GM19463 (cell line): ENCODE measurements at regions not wholly inside any gene's neighbourhood (a gene's known extent, or its start where the extent isn't known, plus 50 kb on each side); places are given as distances from the start of the nearest gene placed in this dataset.

ENCODE experiments used
- ATAC-seq: cut with Tn5 transposase; IDR thresholded peaks from one replicate; pipeline ENCODE4 v1.9.1; 2021; ENCODE audit warnings: mild to moderate bottlenecking, moderate library complexity; ENCODE audit not compliant: unreplicated experiment

DNA sequence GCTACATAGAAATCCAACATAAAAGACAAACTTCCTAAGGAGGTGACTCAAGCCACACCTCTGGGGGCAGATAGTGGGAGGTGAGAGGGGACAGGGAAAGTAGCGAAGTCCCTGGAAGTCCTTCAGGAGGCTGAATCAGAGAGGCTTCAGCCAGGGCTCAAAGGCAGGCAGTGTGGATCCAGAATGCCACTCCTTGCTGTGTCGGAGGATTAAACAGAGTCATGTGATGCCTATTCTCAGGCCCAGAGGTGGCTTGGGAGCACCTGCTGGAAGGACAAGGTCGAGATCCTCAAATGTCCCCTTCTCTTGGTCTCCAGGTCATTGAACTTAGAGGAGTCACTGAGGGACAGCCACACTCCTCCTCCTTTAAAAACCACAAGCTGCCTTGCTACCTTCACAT is 391.1 kb downstream of the SOX9 start:
- no peak for ATAC-seq

DNA sequence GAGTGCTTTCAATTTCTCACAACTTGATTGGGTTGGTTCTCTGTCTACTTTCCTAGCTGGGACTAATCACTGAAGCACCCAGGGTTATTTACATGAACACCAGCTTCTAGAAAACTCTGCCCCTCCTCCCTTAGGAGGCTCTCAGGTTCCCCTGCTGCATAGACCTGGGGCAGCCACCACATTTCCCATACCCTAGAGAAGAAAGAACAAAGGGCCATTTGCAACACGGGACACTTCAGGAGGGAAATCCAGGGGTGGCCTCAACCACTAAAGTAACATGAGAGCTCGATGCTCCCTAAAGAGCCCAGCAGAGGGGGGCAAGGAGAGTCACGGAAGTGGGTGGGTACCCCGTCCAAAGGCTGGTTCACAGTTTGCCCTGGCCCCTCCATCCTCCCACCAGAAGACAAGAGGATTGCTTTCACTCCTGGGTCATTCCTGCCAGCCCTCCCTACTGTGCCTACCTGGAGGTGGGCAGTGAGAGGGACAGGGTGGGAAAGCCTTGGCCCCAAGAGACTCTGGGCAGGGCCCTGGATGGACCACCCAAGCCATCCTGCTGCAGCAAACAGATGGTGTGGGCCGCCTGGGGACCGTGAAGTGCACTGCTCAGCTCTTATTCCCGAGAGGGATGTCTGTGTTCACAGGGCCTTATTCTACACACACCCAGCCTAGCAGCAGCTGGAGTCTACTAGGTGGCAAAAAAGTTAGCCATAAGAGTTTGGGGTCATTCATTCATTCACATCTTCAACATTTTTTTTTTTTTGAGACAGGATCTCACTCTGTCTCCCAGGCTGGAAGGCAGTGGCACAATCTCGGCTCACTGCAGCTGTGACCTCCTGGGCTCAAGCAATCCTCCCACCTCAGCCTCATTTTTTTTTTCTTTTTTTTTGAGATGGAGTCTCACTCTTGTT is 392.1 kb downstream of the SOX9 start:
- ATAC-seq = peak; percentile 31

DNA sequence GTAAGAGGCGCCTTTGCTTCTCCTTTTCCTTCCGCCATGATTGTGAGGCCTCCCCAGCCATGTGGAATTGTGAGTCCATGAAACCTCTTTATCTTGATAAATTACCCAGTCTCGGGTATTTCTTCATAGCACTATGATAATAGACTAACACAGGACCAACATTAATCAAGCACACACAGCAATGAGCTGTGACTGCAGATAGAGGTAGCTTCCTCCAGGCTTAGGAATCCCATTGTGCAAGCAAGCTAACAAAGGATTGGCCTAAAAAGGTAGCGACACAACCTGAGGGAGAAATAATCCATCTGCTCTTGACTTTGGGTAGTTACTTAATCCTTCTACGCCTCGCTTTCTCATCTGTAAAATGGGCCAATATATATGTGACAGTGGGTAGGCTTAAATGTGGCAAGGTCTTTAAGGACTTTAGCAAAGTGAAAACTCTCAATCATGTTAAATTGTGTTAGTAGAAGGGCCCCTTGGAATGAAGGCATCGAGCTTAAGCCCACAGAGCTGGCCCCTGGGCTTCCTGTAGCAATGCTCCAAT is 393.6 kb downstream of the SOX9 start:
- ATAC-seq = no peak

DNA sequence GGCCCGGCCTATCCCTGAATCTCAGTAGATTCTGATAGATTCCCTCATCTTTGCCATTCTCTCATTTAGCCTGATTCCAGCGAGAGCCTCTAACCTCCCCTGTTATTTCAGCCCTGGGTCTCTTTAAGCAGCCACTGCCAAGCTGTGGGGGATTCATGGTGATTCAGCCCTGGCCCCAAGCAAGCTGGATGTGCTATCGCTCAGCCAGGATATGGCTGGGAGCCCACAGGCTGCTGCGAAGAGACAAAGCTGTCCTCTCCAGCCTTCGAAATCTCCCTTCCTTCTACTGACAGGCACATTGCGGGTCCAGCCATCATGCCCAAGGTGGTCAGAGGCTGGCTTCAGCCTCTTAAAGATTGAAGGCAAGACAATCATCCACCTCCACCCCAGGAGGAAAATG is 394.1 kb downstream of the SOX9 start:
- ATAC-seq = no peak

DNA sequence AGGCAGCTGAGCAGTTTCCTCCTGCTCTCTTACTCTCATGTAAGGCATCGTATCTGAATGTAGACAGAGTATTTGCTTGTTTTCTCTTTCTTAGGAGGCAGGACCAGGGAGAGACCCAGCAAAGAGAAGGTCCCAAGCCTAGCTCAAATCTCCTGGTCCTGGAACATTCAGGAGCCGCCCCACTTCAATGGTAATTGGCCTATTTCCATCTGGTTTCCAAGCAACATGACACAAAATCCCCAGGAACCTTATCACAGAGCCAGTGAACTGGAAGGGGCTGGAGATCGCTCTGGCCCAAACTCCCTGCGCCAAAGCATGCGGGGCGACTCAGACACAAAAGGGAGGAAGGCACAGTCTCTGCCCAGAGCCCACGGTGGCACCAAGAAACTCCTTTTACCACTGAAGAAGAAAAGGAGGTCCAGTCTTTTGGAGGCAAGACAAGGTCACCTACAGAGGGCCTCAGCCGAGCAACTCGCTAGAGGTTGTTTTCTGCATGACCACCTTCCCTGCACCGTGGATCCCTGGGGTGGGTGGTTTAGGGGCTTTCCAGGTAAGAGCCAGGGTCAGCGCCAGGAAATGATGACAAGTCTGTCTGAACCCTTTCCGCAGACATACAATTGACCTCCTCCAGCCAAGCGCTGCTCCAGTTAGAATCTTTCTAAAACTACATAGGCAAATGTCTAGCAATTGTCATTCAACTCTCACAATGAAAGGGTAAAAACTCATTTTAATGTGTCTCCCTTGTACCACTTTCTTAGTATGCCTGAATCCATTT is 394.7 kb downstream of the SOX9 start:
- ATAC-seq = no peak

DNA sequence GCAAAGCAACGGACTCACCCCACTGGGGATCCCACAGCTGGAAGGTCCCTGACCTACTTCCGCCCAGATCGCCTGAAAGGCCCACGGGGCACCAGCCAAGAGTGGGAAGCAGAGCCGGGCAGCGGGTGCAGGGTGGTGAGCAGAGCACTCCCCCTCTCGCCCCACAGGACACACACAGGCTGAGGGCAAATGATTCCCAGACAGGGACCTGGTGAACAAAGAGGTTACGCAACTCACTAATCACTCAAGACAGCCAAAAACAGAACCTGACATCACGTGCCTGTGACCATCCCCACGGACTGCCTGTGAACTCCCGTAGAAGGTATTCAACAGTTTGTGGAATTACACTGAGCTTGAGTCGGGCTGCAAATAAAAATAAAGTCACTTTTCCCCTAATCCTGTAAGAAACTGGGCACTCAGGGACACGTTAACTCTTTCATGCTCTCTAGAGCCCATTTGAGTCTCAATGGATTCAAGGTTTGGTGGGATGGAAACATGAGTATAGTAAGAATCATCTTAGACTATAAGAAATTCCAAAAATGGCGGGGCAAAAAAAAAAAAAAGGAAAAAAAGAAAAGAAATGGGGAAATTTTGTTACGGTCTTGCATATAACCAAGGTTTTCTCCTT is 396.1 kb downstream of the SOX9 start:
- ATAC-seq = no peak

DNA sequence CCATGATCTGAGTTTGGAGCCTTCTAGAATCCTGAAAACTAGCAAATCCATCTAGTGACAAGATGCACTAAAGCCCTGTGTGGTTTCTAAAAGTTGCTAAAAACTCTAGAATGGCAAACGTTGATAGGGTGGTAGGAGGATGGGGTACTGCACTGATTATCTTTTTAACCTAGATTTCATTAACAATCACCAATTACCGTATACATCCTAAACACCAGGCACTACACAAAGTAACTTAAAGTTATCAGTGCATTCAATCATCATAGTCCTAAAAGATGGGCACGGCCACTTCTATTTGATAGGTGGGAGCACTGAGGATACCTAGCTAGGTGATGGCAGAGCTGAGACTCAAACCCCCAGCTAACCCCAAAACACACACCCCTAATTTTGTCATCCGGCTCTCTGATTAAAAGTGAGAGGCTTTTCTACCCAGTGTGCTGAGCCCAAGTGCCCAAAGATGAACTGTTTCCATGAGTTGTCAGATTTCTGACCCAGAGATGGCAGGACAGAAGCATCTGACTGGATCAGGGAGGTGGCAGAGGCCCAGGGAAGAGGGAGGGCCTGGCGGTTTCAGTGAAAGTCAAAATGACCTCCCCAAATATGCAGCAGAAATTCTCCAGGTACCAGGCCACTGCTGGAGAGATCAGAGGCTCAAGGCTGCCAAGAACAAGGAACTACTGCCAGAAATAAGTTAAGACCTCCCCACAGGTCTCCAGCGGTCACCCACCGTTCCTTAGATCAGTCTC is 396.8 kb downstream of the SOX9 start:
- no peak for ATAC-seq

DNA sequence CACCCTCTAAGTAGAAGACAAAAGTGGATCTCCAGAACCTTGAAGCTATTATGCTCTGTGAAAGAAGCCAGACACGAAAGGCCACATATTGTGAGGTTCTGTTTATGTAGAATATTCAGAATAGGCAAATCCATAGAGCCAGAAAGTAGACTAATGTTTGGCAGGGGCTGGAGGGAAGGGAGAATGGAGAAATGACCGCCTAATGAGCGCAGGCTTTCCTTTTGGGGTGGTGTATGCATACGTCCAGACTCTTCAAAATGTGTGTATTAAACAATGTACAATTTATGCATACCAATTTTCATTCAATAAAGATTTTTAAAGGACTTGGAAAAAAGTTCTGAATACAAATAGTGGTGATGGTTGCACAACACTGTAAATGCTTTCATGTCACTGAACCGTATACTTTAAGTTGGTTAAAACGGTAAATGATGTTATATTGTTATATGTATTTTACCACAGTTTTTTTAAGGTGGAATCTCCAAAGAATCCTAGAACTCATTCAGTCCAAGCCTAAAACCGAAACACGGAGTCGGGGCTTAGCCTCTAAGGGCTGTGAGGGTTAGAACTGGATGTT is 397.4 kb downstream of the SOX9 start:
- no peak for ATAC-seq

DNA sequence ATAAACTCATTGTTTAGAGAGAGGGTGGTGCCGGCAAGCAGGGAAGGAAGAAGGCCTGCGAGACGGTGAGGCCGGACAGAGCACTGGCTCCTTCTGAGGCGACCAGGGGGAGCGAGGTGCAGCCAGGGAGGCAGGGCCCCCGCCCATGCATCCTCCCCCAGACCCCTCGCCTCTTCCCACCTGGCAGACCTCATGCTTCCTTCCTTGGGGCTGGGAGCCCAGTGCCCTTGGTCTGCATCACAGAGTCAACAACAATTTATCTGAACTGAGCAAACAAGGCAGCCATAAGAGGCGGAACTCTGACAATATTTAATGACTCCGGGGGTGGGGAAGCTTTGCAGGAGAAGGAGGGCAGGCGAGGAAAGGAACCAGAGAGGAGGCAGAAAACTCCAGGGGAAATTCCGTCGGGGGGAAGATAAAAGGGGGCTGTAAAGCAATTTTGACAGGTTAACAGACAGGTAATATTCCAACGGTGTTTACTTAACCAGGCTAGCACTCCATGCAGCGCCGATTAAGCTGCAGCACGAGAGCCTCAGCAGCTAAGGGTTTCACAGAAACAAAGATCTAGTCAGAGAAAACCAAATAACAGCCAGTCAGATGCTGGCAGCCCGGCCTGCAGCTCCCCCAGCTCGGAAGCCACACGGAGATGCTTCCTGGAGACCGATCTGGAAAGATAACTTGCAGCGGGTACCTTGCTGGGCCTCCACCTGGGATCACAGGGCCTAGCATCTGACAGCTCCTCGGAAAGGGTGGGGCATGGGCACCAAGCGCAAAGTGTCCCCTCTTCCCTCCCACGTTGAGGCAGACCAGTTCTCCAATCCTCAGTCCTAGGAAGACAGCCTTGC is 398.2 kb downstream of the SOX9 start:
- ATAC-seq = no peak

DNA sequence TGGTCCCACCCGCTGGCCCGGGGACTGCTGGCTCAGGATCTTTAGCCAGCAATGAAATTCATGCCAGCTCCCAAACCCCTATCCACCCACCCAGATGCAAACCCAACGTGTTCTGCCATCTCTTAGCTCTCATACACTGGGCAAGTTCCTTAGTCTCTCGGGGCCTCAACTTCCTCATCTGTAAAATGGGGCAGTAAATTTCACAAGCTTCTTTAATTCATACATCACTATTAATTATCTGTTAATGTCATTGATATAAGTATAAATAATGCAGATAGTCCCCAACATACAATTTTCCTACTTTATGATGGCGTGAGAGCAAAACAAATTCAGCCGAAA is 398.7 kb downstream of the SOX9 start:
- ATAC-seq = no peak

DNA sequence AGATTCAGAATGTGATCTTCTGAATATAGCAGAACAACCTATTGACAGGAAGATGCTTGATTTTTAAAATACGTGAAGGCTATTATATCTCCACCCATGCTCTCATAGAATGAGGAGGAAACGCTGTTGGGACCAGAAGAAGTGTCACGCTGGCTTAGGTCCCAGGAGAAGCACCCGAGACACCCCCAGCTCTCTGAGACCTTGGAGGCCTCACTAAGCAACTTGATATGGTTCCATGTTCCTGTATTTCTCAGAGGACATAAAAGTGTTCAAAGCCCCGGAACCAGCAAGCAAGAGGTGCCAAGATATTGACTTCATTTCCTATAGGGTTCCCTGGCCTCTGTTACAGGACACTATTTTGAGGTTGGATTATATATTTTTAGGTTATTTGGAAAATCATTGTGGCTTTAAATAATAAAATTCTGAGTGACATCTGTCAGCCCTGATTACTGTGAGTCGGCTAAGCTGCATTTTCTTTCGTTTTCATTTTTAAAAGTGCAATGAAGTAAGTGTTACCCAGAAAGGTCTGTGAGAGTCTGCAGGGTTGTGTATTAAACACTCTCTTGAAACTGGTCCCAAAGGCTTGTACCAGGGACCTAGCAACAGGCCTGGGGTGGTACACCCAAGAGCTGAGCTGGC is 400.0 kb downstream of the SOX9 start:
- ATAC-seq = no peak

DNA sequence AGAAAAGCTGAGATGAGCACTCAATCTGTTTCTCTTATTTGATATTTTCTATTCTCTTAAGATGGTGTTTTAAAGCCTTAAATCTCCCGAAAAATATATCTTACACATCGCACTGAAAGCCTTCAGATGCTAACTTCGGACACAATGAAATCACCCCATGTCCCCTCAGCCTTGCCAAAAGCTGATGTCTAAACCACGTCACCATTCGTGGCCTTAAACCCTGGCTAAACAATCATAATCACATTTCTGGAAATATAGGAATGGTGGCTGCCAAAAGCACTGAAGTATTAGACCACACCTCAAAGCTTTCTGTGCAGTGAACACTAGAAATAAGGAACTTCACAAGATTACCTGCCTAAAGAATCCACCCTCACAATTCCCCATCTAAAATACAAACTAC is 402.7 kb downstream of the SOX9 start:
- no peak for ATAC-seq

DNA sequence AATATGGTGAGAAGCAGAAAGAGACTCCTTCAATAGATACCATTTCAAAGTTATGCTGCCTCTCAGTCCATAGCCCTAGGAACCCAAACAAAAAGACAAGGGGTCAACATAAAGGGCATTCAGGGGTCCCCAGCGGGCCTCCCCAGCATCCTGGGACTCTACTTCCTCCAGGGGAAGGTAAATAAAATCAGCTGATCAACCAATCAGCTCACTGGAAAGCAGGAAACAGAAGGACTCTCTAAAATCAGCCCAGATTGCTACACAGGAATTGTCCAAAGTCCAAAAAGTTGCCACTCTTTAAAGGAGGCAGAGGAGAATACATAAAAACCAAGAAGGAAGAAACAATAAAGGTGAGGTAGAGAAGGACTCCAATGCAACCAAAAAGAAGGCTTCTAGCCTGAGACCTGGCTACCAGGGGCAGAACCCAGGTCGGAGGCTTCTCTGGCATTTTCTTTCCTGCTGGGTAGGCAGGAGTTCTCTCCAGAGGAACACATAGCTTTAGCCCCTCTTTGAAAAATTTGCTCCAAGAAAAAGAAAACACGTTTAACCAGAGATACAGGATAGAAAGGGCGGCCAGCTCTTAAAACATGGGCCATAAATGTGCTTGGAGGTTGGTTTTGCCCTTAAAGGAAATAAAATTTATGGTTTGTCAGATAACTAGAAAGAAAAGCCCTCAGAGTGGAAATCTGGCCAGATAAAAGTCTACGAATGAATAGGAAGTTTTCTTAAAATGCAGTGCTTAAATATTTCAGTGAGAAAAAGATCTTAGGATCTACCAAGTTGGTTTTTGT is 404.6 kb downstream of the SOX9 start:
- ATAC-seq = no peak

DNA sequence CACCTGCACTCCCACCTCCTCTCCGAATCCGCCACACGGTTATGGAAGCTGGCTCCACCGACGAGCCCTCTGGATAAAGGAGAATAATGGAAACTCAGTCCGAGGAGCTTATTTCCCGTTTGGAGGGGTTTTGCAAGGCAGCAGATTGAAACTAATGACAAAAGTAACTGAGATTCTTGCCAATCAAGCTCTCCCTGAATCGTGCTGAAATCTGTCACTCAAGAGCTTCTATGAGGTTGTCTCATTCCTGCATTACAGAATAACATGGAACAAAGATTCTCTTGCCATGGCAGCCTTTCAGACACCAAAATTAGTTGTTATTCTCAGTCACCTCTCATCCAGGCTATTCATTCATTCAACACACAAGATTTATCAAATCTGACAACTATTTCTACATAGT is 405.9 kb downstream of the SOX9 start:
- no peak for ATAC-seq

DNA sequence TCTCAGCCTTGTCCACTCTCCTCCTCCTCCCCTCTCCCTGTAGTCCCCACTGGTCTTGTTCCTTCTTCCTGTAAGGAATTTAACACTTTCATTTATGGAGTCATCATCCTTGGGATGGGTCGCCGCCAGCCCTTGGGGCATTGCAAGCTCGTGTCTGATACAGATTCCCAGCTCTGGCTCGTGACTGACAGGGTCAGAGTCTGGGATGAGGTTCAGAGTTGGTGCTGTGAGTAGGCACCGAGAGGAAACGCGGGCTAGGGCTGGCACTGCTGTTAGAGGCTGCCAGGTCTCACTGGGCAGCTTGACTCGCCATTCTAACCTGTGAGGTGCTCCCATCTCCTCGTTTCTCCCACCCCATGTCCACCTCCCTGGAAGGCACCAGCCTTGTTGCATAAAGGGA is 407.0 kb downstream of the SOX9 start:
- no peak for ATAC-seq

DNA sequence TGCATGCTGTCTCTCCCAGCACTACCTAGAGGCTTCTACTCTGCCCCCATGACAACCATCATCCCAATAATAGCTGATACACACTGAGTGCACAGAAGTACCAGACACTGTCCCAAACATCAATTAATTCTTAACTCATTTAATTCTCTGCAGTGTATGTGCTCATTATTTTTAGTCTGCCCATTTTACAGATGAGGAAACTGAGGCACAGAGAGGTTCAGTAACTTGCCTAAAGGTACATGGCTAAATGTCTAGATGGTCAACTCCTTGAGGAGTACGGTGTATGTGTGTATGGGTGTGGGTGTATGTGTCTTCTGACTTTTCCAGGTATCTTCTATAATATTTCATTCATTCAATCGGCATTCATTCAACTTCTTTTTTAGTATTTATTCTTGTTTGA is 407.9 kb downstream of the SOX9 start:
- no peak for ATAC-seq

DNA sequence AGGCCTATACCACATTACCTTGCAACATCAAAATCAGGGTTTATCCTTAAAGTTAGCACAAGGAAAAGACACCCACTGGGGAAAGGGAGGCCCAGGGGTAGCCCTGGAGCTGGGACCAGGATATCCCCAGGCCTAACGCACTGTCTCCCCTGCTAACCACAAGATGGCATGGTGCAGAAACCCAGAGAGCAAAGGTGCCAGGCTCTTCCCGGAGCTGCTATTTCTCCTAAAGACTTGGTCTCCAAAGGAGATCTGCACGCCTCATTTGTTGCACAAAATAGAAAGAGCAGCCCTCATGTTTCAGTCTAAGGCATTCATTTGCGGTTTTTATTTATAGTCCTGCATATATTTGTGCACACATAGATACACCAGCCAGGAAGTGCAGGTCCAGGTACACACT is 408.6 kb downstream of the SOX9 start:
- no peak for ATAC-seq

DNA sequence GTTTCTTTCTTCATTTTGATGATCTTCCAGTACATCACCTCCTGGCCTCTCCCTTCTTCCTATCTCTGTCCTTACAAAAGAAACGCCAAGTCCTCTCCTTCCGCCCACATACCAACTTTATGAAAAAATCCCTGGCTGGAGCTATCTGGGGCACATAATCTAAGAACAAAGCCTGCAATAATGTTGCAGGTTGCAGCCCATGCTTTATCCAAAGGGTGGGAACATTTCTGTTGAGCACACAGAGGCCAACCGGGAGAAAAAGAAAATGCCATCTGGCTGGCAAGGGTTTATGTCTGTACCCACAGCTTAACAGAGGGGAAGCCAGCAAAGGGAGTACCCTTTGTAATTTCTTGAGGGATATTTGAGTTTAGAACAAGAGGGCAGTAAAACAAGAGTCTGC is 409.6 kb downstream of the SOX9 start:
- no peak for ATAC-seq
